NCI-H2196 (cell line): ENCODE measurements at regions not wholly inside any gene's neighbourhood (a gene's known extent, or its start where the extent isn't known, plus 50 kb on each side); places are given as distances from the start of the nearest gene placed in this dataset.
A peak's percentile ranks its signal among the peaks of the same experiment; 100 is the strongest.
"Not testable (repeated sequence)": the region's sequence is repeated elsewhere in the genome, so short reads cannot be mapped to it uniquely, and the experiment has no call there.

ENCODE experiments used
- DNase-seq: peaks from one replicate; lab custom pipeline; 2025; ENCODE audit not compliant: unreplicated experiment; lab: John Stamatoyannopoulos, UW

GRCh38 chr2:234697300-234697876 is 200.5 kb upstream of the ARL4C start:
- not testable (repeated sequence) for DNase-seq

GRCh38 chr2:234695981-234696380 is 199.1 kb upstream of the ARL4C start:
- no peak for DNase-seq

GRCh38 chr2:234694244-234695013 is 197.5 kb upstream of the ARL4C start:
- DNase-seq = peak; percentile 42

GRCh38 chr2:234693681-234694190 is 196.9 kb upstream of the ARL4C start:
- not testable (repeated sequence) for DNase-seq

- DNase-seq = peak; percentile 13
Observed at GRCh38 chr2:234693191-234693590, 196.3 kb upstream of the ARL4C start.

GRCh38 chr2:234691968-234692955 is 195.4 kb upstream of the ARL4C start:
- peak; percentile 70 for DNase-seq

GRCh38 chr2:234691214-234691575 is 194.3 kb upstream of the ARL4C start:
- peak; percentile 97 for DNase-seq

- DNase-seq = peak; percentile 97
Observed at GRCh38 chr2:234690569-234691213, 193.8 kb upstream of the ARL4C start.

- no peak for DNase-seq
Observed at GRCh38 chr2:234689911-234690379, 193.1 kb upstream of the ARL4C start.

GRCh38 chr2:234687718-234688475 is 191.0 kb upstream of the ARL4C start:
- no peak for DNase-seq

GRCh38 chr2:234686088-234686890 is 189.4 kb upstream of the ARL4C start:
- DNase-seq = no peak

GRCh38 chr2:234684466-234684865 is 187.6 kb upstream of the ARL4C start:
- DNase-seq = no peak

GRCh38 chr2:234683950-234684349 is 187.1 kb upstream of the ARL4C start:
- DNase-seq = no peak

GRCh38 chr2:234682492-234683228 is 185.8 kb upstream of the ARL4C start:
- DNase-seq = no peak

- no peak for DNase-seq
Observed at GRCh38 chr2:234680688-234681619, 184.1 kb upstream of the ARL4C start.

- no peak for DNase-seq
Observed at GRCh38 chr2:234679741-234680687, 183.1 kb upstream of the ARL4C start.
